Neuron (in vitro differentiated cells): ENCODE measurements at regions not wholly inside any gene's neighbourhood (a gene's known extent, or its start where the extent isn't known, plus 50 kb on each side); places are given as distances from the start of the nearest gene placed in this dataset.
"Not testable (repeated sequence)": the region's sequence is repeated elsewhere in the genome, so short reads cannot be mapped to it uniquely, and the experiment has no call there.

Source experiments
- H2AFZ ChIP-seq: one replicate; pipeline ENCODE4 v1.6.1; 2013; ENCODE audit warnings: low read depth, mild to moderate bottlenecking, inconsistent platforms, low read length, moderate library complexity
- H3K27me3 ChIP-seq: one replicate; pipeline ENCODE4 v1.6.1; 2013; ENCODE audit warnings: low read length; ENCODE audit not compliant: insufficient read depth
- H3K36me3 ChIP-seq: one replicate; pipeline ENCODE4 v1.6.1; 2013; ENCODE audit warnings: low read length; ENCODE audit not compliant: insufficient read depth
- H3K4me1 ChIP-seq: one replicate; pipeline ENCODE4 v1.6.1; 2013; ENCODE audit warnings: low read length; ENCODE audit not compliant: insufficient read depth
- H3K4me3 ChIP-seq: 2 replicates; pipeline ENCODE4 v1.5.1; 2013; ENCODE audit warnings: mild to moderate bottlenecking, low read length, moderate library complexity
- H3K9me3 ChIP-seq: one replicate; pipeline ENCODE4 v1.6.1; 2013; ENCODE audit warnings: low read length

- H2AFZ ChIP-seq, H3K4me1 ChIP-seq, H3K36me3 ChIP-seq, H3K27me3 ChIP-seq, H3K9me3 ChIP-seq, H3K4me3 ChIP-seq: not testable (repeated sequence)
Observed at GRCh38 chr5:112520474-112520873, 101.4 kb upstream of the EPB41L4A start.

DNA sequence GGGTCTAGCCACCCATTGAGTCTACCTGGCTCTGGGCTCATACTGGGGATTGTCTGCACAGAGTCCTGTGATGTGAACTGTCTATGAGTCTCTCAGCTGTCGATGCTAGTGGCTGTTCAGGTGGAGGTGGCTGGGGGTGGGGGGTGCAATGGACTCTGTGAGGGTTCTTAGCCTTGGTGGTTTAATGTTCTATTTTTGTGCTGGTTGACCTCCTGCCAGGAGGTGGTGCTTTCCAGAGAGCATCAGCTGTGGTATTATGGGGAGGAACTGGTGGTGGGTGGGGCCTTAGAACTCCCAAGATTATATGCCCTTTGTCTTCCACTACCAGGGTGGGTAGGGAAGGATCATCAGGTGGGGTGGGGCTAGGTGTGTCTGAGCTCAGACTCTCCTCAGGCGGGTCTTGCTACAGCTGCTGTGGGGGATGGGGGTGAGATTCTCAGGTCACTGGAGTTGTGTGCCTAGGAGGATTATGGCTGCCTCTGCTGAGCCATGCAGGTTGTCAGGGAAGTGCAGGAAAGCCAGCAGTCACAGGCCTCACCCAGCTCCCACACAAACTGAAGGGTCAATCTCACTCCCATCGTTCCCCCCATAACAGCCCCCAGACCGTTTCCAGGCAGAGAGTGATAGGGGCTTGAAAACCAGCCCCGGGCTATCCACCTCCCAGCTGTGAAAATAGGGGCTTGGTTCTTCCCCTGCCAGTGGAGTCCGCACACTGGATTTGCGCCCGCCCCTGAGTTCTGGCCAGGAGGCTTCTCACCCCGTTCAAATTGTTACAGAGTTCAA, 104.0 kb upstream of the EPB41L4A start:
- H3K9me3 ChIP-seq, H3K27me3 ChIP-seq, H3K36me3 ChIP-seq, H2AFZ ChIP-seq, H3K4me1 ChIP-seq, H3K4me3 ChIP-seq: not testable (repeated sequence)

DNA sequence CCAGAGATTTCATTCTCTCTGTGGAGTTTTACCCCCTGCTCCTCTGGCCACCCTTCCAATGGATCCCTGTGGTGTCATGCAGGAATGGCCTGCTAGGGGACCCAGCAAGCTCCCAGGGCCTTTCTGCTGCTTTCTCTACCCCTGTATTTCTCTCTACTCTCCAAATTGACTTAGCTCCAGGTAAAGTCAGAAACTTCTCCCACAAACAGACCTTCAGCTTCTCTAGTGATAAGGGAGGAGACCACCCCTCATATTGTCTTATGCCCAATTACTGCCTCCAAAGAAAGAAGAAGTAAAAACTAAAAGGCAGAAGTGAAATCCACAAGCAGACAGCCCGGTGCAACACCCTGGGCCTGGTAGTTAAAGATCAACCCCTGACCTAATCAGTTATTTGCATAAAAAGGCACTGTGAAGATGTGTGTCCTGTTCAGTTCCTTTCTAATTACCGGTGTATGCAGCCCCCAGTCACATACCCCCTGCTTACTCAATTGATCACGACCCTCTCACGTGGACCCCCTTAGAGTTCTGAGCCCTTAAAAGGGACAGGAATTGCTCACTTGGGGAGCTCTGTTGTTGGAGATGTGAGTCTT, 104.7 kb upstream of the EPB41L4A start:
- not testable (repeated sequence) for H3K36me3 ChIP-seq, H3K4me3 ChIP-seq, H2AFZ ChIP-seq, H3K9me3 ChIP-seq, H3K4me1 ChIP-seq, H3K27me3 ChIP-seq

DNA sequence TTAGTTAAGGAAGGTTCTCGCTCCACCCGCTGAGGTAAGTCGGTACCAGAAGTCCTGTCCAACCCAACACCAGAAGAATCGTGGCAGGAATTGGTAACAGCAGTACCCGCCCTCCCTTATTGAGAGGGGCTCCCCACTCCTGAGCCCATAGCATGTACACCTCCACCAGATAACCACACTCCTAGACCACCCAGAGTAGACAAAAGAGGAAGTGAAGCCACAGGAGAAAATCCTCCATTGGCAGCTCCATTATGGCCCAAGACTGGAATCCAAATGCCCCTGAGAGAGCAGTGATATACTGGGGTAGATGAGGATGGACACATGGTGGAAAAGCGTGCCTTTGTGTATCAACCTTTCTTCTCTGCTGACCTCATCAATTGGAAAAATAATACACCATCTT, 106.1 kb upstream of the EPB41L4A start:
- Histone ChIP-seq H3K36me3 (no peaks in the 10 kb centered on the region), H3K4me3 (no peak overlapping the region), H3K27me3 (peaks cover 5% of the 10 kb centered on the region), H3K9me3 (no peaks in the 10 kb centered on the region), H2AFZ (no peak overlapping the region), H3K4me1 (no peaks in the 10 kb centered on the region)

DNA sequence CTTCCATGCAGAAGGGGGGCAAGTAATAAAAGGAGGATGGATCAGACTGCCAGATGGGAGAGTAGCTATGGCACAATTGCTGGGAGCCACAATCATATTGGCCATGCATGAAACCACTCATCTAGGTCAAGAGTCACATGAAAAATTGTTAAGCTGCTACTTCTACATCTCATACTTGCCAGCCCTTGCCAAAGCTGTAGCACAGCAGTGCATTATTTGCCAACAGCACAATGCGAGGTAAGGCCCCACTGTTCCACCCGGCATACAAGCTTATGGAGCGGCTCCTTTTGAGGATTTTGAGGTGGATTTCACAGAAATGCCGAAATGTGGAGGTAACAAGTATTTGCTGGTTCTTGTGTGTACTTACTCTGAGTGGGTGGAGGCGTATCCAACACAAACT, 109.9 kb upstream of the EPB41L4A start:
- Histone ChIP-seq H3K4me3 (no peak overlapping the region), H2AFZ (no peak overlapping the region), H3K9me3 (no peaks in the 10 kb centered on the region), H3K27me3 (peaks cover 5% of the 10 kb centered on the region), H3K36me3 (no peaks in the 10 kb centered on the region), H3K4me1 (no peaks in the 10 kb centered on the region)

- no peak overlapping the region for H3K4me3 ChIP-seq
- H3K9me3 ChIP-seq = no peaks in the 10 kb centered on the region
- peaks cover 5% of the 10 kb centered on the region for H3K27me3 ChIP-seq
- H3K4me1 ChIP-seq = no peaks in the 10 kb centered on the region
- H3K36me3 ChIP-seq = no peaks in the 10 kb centered on the region
- H2AFZ ChIP-seq = no peak overlapping the region
Observed at GRCh38 chr5:112529525-112529924, 110.4 kb upstream of the EPB41L4A start.

DNA sequence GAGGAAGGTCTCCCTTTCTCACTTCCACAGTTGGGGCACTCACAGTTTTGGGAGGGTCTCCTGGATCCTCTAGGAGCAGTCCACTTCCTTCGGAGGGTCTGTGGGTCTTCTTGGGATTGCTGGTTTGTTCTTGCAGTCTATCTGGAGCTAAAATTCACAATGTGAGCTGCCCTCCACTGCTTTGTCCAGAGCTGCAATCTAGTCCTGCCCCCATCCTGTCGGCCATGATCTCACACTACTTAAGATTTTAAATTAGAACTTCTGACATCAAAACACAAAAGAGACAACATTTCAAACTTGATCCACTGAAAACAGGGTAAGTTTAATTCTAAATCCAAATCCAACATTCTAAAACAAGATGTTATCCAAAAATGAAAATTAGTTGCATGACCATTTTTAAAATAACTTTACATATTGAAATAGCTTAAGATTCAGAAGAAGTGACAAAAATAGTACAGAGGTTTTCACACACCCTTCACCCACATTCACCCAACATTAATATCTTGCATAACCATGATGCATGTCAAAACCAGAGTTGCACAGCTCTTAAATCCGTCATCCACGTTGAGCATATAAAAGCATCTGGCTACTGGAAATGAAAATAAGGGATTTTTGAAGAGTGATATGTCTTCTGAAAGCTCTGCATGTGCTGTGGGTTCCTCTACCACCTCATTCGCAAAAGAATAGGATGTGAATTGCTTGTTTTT, 113.7 kb upstream of the EPB41L4A start:
- no peak overlapping the region for H2AFZ ChIP-seq
- H3K9me3 ChIP-seq = no peaks in the 10 kb centered on the region
- no peaks in the 10 kb centered on the region for H3K27me3 ChIP-seq
- no peaks in the 10 kb centered on the region for H3K36me3 ChIP-seq
- H3K4me3 ChIP-seq = no peak overlapping the region
- H3K4me1 ChIP-seq = no peaks in the 10 kb centered on the region

GRCh38 chr5:112533362-112533761, 114.3 kb upstream of the EPB41L4A start:
- no peaks in the 10 kb centered on the region for H3K36me3 ChIP-seq
- H3K4me1 ChIP-seq = no peaks in the 10 kb centered on the region
- H3K4me3 ChIP-seq = no peak overlapping the region
- no peaks in the 10 kb centered on the region for H3K27me3 ChIP-seq
- no peaks in the 10 kb centered on the region for H3K9me3 ChIP-seq
- no peak overlapping the region for H2AFZ ChIP-seq

DNA sequence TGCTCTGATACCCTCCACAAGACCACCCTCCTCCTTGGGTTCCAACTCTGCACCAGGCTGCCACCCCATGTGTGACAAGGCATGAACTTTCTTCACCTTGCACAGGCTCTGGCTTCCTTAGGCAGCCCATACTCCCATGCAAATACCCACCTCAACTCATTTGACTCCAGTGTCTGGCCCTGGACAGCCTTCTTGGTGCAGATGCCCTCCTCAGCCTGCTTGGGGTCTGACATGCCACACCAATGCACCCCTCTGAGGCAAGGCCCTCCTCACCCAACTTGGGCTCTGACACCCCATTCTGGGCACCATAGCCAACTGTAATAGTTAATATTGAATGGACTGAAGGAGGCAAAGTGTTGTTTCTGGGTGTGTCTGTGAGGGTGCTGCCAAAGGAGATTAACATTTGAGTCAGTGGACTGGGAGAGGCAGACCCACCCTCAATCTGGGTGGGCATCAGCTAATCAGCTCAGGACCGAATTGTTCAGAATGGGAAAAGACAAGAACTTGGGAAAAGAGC, 115.0 kb upstream of the EPB41L4A start:
- H3K36me3 ChIP-seq = no peaks in the 10 kb centered on the region
- no peak overlapping the region for H3K4me3 ChIP-seq
- H2AFZ ChIP-seq = no peak overlapping the region

GRCh38 chr5:112534611-112535255, 115.7 kb upstream of the EPB41L4A start:
- Histone ChIP-seq H3K27me3 (no peaks in the 10 kb centered on the region), H3K4me3 (no peak overlapping the region), H3K36me3 (no peaks in the 10 kb centered on the region), H2AFZ (no peak overlapping the region), H3K9me3 (no peaks in the 10 kb centered on the region), H3K4me1 (no peaks in the 10 kb centered on the region)

More for the DNA sequence above, 115.0 kb upstream of the EPB41L4A start:
- no peaks in the 10 kb centered on the region for H3K4me1 ChIP-seq
- H3K27me3 ChIP-seq = no peaks in the 10 kb centered on the region
- no peaks in the 10 kb centered on the region for H3K9me3 ChIP-seq

DNA sequence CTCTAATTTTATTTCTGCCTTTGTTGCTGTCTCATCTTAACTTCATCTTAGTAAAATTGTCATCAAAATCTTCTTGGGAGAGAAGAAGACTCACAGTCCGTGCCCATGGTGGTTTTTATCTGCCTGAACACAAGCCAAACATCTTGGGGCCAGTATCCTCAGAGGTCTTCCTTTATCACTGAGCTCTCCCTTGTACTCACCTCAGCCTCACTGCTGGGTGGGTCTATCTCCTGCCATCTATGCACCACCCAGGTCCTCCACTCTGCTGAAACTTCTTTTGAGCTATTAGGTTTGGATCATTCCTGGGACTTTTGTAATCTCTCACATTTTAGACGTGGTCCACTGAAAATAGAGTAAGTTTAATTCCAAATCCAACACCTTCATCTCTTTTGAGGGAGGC, 116.3 kb upstream of the EPB41L4A start:
- no peaks in the 10 kb centered on the region for H3K36me3 ChIP-seq
- H3K4me1 ChIP-seq = no peaks in the 10 kb centered on the region
- H3K9me3 ChIP-seq = no peaks in the 10 kb centered on the region
- no peak overlapping the region for H3K4me3 ChIP-seq
- no peak overlapping the region for H2AFZ ChIP-seq
- H3K27me3 ChIP-seq = no peaks in the 10 kb centered on the region

DNA sequence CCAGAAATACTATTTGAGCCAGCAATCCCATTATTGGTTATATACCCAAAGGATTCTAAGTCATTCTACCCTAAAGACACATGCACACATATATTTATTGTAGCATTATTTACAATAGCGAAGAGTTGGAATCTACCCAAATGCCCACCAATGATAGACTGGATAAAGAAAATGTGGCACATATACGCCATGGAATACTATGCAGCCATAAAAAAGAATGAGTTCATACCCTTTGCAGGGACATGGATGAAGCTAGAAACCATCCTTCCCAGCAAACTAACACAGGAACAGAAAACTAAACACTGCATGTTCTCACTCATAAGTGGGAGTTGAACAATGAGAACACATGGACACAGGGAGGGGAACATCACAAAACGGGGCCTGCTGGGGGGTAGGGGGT, 125.5 kb upstream of the EPB41L4A start:
- H3K9me3 ChIP-seq, H3K4me3 ChIP-seq, H3K27me3 ChIP-seq, H3K36me3 ChIP-seq, H3K4me1 ChIP-seq, H2AFZ ChIP-seq: not testable (repeated sequence)

DNA sequence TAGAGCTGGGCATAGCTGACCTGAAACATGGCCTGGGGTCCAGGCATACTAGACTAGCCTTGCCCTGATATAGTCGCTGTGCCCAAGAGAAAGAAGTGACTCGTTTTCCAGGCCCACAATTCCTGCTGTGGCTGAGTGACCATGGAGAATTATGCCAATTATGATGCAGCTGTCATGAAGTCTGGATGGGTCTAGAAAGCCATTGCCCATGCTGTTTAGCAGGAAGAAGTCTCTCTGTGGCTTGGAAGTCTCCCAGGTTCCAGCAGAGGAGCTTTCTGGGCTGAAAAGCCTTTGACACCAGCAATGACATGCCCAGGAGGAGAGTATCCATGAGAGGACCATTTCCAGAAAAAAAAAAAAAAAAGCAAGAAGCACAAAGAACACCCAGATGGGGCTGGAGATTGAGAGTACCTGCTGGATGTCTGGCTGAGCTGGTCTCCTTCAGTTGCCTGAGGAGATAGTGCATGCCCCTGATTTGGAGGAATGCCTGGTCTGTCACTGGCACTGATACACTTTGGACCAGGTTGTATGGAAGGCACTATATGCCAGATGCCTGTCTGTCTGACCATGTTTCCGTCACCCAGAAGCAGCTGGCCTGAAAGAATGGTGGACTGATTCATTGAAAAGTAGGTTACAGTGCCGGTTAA, 128.0 kb upstream of the EPB41L4A start:
- H3K27me3 ChIP-seq = no peaks in the 10 kb centered on the region
- no peak overlapping the region for H2AFZ ChIP-seq
- H3K4me3 ChIP-seq = no peak overlapping the region
- H3K36me3 ChIP-seq = no peaks in the 10 kb centered on the region
- peaks cover 5% of the 10 kb centered on the region for H3K4me1 ChIP-seq
- no peaks in the 10 kb centered on the region for H3K9me3 ChIP-seq
